GM18870 (cell line): ENCODE measurements at regions not wholly inside any gene's neighbourhood (a gene's known extent, or its start where the extent isn't known, plus 50 kb on each side); places are given as distances from the start of the nearest gene placed in this dataset.
"Not testable (repeated sequence)": the region's sequence is repeated elsewhere in the genome, so short reads cannot be mapped to it uniquely, and the experiment has no call there.

Experiments used
- ATAC-seq: cut with Tn5 transposase; IDR thresholded peaks from one replicate; pipeline ENCODE4 v1.9.1; 2021; ENCODE audit warnings: moderate library complexity; ENCODE audit not compliant: unreplicated experiment

DNA sequence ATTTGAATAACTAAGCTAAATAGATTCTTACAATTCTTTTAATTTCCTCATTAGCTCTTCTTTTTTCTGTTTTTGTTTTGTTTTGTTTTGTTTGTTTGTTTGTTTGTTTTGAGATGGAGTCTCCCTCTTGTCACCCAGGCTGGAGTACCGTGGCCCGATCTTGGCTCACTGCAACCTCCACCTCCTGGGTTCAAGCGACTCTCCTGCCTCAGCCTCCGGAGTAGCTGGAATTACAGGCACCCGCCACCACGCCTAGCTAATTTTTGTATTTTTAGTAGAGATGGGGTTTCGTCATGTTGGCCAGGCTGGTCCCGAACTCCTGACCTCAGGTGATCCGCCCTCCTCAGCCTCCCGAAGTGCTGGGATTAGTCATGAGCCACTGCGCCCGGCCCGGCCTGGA is 70.7 kb upstream of the ZNF658 start:
- ATAC-seq, result not testable (repeated sequence)

DNA sequence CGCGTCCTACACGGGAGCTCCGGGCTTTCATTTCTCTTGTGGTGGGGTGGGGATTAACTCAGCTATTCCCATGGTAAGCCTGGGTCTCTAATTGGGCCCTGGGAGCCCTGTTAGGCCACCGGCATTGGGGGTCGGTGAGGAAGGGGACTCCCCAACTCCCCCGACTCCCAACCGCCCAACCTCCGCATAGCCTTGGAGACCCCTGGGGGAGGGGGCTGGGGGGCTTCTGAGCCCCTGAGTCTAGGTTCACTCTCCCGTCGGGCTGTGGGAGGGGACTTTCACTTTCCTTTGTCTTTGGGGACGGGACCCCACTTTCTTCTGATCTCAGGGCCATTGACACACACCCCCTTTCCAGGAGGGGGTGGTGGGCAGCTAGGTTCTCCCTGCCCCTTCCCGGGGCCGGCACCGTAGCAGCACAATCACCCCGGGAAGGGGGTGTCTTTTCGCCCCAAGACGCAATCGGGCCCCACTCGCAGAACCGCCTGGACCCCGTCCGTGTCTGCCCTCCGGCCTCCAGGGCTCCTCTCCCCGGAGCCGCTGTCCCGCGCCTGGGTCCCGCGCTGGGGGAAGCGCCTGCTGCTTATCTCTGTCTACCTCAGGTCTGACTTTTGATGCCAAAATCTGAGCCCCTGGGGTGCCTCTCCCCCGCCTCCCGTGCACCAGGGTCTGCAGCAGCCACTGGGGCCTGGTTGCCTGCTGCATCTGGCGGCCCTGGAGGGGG is 69.6 kb upstream of the ZNF658 start:
- ATAC-seq, result not testable (repeated sequence)

- ATAC-seq, result not testable (repeated sequence)
Observed at GRCh38 chr9:66832222-66832621, 68.3 kb upstream of the ZNF658 start.

DNA sequence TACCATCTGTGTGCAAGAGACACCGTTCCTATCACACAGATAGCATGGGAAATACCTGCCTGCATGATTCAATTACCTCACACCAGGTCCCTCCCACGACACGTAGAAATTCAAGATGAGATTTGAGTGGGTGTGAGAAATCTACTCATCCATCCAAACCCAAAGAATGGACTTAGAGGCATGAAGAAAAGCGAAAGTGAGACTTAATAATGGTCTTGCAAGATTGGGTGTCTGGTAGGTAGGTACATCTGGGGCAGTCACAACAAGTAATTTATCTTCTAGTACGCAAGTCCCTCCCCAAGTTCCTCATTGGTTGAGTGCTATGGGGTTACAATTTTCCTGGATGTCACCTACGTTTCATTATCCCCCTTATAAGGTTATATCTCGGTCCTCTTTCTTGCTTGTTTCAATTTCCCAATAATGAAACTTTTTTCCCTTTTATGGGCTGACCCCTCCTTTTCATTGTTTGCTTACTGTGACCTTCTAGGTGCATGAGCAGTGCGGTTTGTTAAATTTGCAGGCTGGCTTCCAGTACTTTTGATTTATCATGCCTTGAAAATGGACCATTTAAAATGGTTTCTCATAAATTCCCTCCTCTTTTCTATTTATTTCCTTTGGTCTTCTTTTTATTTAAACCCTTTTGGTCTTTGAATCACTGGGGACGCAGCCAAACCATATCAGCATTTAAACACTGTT is 63.1 kb upstream of the ZNF658 start:
- ATAC-seq, result not testable (repeated sequence)
